Activated CD4-positive, alpha-beta T cell treated with anti-CD3 and anti-CD28 coated beads for 48 hours (primary cell): ENCODE measurements at regions not wholly inside any gene's neighbourhood (a gene's known extent, or its start where the extent isn't known, plus 50 kb on each side); places are given as distances from the start of the nearest gene placed in this dataset.

ENCODE experiments used
- DNase-seq: peaks from one replicate; pipeline ENCODE4 v3.0.0-alpha.2; 2020

DNA sequence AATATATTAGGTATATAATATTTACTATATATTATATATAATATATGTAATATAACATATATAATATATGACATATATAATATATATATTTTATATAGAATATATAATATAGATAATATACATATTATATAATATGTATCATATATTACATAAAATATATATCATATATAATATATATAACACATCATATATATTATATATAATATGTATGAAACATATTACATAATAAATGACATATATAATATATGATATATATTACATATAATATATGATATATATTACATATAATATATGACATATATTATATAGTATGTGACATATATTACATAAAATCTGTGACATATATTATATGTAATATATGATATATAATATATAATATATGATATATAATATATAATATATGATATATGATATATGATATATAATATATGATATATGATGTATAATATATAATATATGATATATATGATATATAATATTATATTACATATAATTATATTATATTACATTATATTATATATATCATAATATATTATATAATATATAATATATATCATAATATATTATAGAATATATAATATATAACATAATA is 119.5 kb upstream of the RIMBP3 start:
- DNase-seq = no peak

DNA sequence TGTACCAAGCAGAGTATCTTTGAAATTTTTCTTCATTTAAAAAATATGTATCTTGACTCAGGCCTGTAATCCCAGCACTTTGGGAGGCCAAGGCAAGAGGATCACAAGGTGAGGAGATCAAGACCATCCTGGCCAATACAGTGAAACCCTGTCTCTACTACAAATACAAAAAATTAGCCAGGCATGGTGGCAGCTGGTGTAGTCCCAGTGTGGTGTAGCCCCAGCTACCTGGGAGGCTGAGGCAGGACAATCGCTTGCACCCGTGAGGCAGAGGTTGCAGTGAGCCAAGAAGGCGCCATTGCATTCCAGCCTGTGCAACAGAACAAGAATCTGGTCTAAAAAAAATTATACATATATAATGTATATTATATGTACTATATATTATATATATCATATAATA is 118.7 kb upstream of the RIMBP3 start:
- DNase-seq = peak; percentile 77
